Neural crest cell (in vitro differentiated cells): ENCODE measurements at regions not wholly inside any gene's neighbourhood (a gene's known extent, or its start where the extent isn't known, plus 50 kb on each side); places are given as distances from the start of the nearest gene placed in this dataset.

Experiments used
- DNase-seq: peaks from one replicate; pipeline ENCODE4 v3.0.0; 2021; ENCODE audit warnings: low read depth, mixed read lengths, low spot score
- H3K27ac Mint-ChIP-seq: one replicate; pipeline ENCODE4 v1.8.0; 2021; ENCODE audit warnings: mild to moderate bottlenecking, mixed read lengths; ENCODE audit not compliant: unreplicated experiment
- H3K27me3 Mint-ChIP-seq: 2 replicates; pipeline ENCODE4 v1.8.0; 2021; ENCODE audit warnings: low read depth, mild to moderate bottlenecking, mixed read lengths
- H3K36me3 Mint-ChIP-seq: 2 replicates; pipeline ENCODE4 v1.8.0; 2021; ENCODE audit warnings: low read depth, mild to moderate bottlenecking, mixed read lengths
- H3K4me1 Mint-ChIP-seq: 2 replicates; pipeline ENCODE4 v1.8.0; 2021; ENCODE audit warnings: mixed read lengths
- H3K4me3 Mint-ChIP-seq: one replicate; pipeline ENCODE4 v1.8.0; 2021; ENCODE audit warnings: mild to moderate bottlenecking, mixed read lengths
- H3K9me3 Mint-ChIP-seq: 2 replicates; pipeline ENCODE4 v1.8.0; 2021; ENCODE audit warnings: mixed read lengths
- CTCF ChIP-seq: fragments of 200-600 bp; sonication (generic); conservative IDR thresholded peaks from 2 replicates; pipeline ENCODE4 v1.5.0; 2021; ENCODE audit warnings: antibody characterized with exemption, mild to moderate bottlenecking

- Mint-ChIP-seq H3K4me1 (no peaks in the 10 kb centered on the region), H3K9me3 (peaks cover 5% of the 10 kb centered on the region), H3K4me3 (no peak overlapping the region)
These were observed 309.9 kb upstream of the SLITRK6 start for GRCh38 chr13:86109107-86109506.

GRCh38 chr13:86108334-86108733, 309.1 kb upstream of the SLITRK6 start:
- TF ChIP-seq CTCF, result no peak
- no peaks in the 10 kb centered on the region for H3K27me3 Mint-ChIP-seq
- DNase-seq, result no peak
- peaks cover 5% of the 10 kb centered on the region for H3K9me3 Mint-ChIP-seq
- H3K4me1 Mint-ChIP-seq, result no peaks in the 10 kb centered on the region
- no peak overlapping the region for H3K4me3 Mint-ChIP-seq
- H3K36me3 Mint-ChIP-seq, result peaks cover 8% of the 10 kb centered on the region
- H3K27ac Mint-ChIP-seq, result no peak overlapping the region

More at GRCh38 chr13:86109107-86109506, 309.9 kb upstream of the SLITRK6 start:
- TF ChIP-seq CTCF, result no peak
- H3K27me3 Mint-ChIP-seq, result no peaks in the 10 kb centered on the region
- no peak for DNase-seq
- H3K36me3 Mint-ChIP-seq, result peaks cover 8% of the 10 kb centered on the region
- no peak overlapping the region for H3K27ac Mint-ChIP-seq

- Mint-ChIP-seq H3K36me3 (peaks cover 4% of the 10 kb centered on the region), H3K27me3 (no peaks in the 10 kb centered on the region), H3K27ac (no peak overlapping the region), H3K9me3 (peaks cover 2% of the 10 kb centered on the region), H3K4me1 (peaks cover 5% of the 10 kb centered on the region), H3K4me3 (no peak overlapping the region)
- TF ChIP-seq CTCF, result no peak
- no peak for DNase-seq
These were observed 299.3 kb upstream of the SLITRK6 start for GRCh38 chr13:86098511-86098910.

- Mint-ChIP-seq H3K27ac (peak overlapping the region; percentile 75), H3K4me1 (peaks cover 5% of the 10 kb centered on the region), H3K9me3 (peaks cover 6% of the 10 kb centered on the region), H3K36me3 (no peaks in the 10 kb centered on the region), H3K27me3 (no peaks in the 10 kb centered on the region), H3K4me3 (no peak overlapping the region)
- DNase-seq, result no peak
- no peak for TF ChIP-seq CTCF
These were observed 296.1 kb upstream of the SLITRK6 start for GRCh38 chr13:86095351-86095750.

- no peak for DNase-seq
- Mint-ChIP-seq H3K27ac (no peak overlapping the region), H3K4me1 (no peaks in the 10 kb centered on the region), H3K9me3 (peaks cover 3% of the 10 kb centered on the region), H3K27me3 (no peaks in the 10 kb centered on the region), H3K36me3 (no peaks in the 10 kb centered on the region), H3K4me3 (no peak overlapping the region)
- no peak for TF ChIP-seq CTCF
These were observed 291.0 kb upstream of the SLITRK6 start for GRCh38 chr13:86090181-86090580.

GRCh38 chr13:86087244-86087643, 288.0 kb upstream of the SLITRK6 start:
- no peaks in the 10 kb centered on the region for H3K27me3 Mint-ChIP-seq
- no peaks in the 10 kb centered on the region for H3K4me1 Mint-ChIP-seq
- peaks cover 6% of the 10 kb centered on the region for H3K9me3 Mint-ChIP-seq
- H3K36me3 Mint-ChIP-seq, result no peaks in the 10 kb centered on the region
- no peak overlapping the region for H3K27ac Mint-ChIP-seq
- TF ChIP-seq CTCF, result no peak
- DNase-seq, result no peak
- H3K4me3 Mint-ChIP-seq, result no peak overlapping the region
